ENCODE measurements at regions not wholly inside any gene's neighbourhood (a gene's known extent, or its start where the extent isn't known, plus 50 kb on each side); places are given as distances from the start of the nearest gene placed in this dataset.
"Not testable (repeated sequence)": the region's sequence is repeated elsewhere in the genome, so short reads cannot be mapped to it uniquely, and the experiment has no call there.

GRCh38 chr9:42463981-42464380 is 280.5 kb downstream of the SPATA31A6 start:
- TF ChIP-seq CTCF (IDR thresholded peaks at IDR 0.05; ENCODE audit: borderline replicate concordance, extremely low read depth, low read length, poor library complexity, severe bottlenecking); EZH2 (IDR thresholded peaks at IDR 0.05; ENCODE audit: borderline replicate concordance, low read depth, low read length, severe bottlenecking): not testable (repeated sequence)

Data from DND-41 (cell line).